Endodermal cell (in vitro differentiated cells): ENCODE measurements at regions not wholly inside any gene's neighbourhood (a gene's known extent, or its start where the extent isn't known, plus 50 kb on each side); places are given as distances from the start of the nearest gene placed in this dataset.

Experiments
- DNase-seq: peaks from one replicate; pipeline ENCODE4 v3.0.0-alpha.2; 2017
- H3K27ac ChIP-seq: 2 replicates; pipeline ENCODE4 v1.5.1; 2013; ENCODE audit warnings: mild to moderate bottlenecking, low read depth, low read length, moderate library complexity
- H3K27me3 ChIP-seq: 2 replicates; pipeline ENCODE4 v1.6.1; 2013; ENCODE audit warnings: mild to moderate bottlenecking, low read length, moderate library complexity; ENCODE audit not compliant: insufficient read depth, control insufficient read depth, poor library complexity, severe bottlenecking
- H3K36me3 ChIP-seq: 2 replicates; pipeline ENCODE4 v1.7.0; 2013; ENCODE audit warnings: mild to moderate bottlenecking, low read length, moderate library complexity; ENCODE audit not compliant: control insufficient read depth, insufficient read depth
- H3K4me1 ChIP-seq: one replicate; pipeline ENCODE4 v1.7.0; 2013; ENCODE audit warnings: low read length; ENCODE audit not compliant: control insufficient read depth, insufficient read depth
- H3K4me3 ChIP-seq: 2 replicates; pipeline ENCODE4 v1.5.1; 2013; ENCODE audit warnings: mild to moderate bottlenecking, low read length, moderate library complexity
- H3K9ac ChIP-seq: 2 replicates; pipeline ENCODE4 v1.6.1; 2013; ENCODE audit warnings: mild to moderate bottlenecking, low read length, moderate library complexity; ENCODE audit not compliant: poor library complexity, severe bottlenecking; ENCODE audit errors: extremely low read depth
- H3K9me3 ChIP-seq: 2 replicates; pipeline ENCODE4 v1.6.1; 2013; ENCODE audit warnings: mild to moderate bottlenecking, low read length, moderate library complexity; ENCODE audit not compliant: control insufficient read depth
- H3K27ac Mint-ChIP-seq: 2 replicates; pipeline ENCODE4 v1.8.0; 2020; ENCODE audit warnings: mixed read lengths
- H3K27me3 Mint-ChIP-seq: 2 replicates; pipeline ENCODE4 v1.8.0; 2021; ENCODE audit warnings: mild to moderate bottlenecking, mixed read lengths; ENCODE audit not compliant: insufficient read depth
- H3K36me3 Mint-ChIP-seq: 2 replicates; pipeline ENCODE4 v1.8.0; 2020; ENCODE audit warnings: low read depth, mixed read lengths
- H3K4me1 Mint-ChIP-seq: 2 replicates; pipeline ENCODE4 v1.8.0; 2020; ENCODE audit warnings: mixed read lengths
- H3K4me3 Mint-ChIP-seq: 2 replicates; pipeline ENCODE4 v1.8.0; 2020; ENCODE audit warnings: mild to moderate bottlenecking, moderate library complexity, mixed read lengths
- H3K9me3 Mint-ChIP-seq: 2 replicates; pipeline ENCODE4 v1.8.0; 2020; ENCODE audit warnings: mild to moderate bottlenecking, mixed read lengths
- WGBS, 2 experiments: methylation state at CpG; one replicate each; pipeline versions ENCODE4 v1.1.5 to v1.1.7; 2013; ENCODE audit warnings: missing lambda C conversion rate in 2 of 2, mixed read lengths in 1 of 2; ENCODE audit not compliant: insufficient coverage in 1 of 2, insufficient read length in 1 of 2; 5-methylcytosine and 5-hydroxymethylcytosine counted together
- TF ChIP-seq, protein P1 (sequence below): fragments of 200-600 bp; sonication (generic); conservative IDR thresholded peaks from 2 replicates; pipeline ENCODE4 v1.5.0; 2021; ENCODE audit warnings: antibody characterized with exemption, mild to moderate bottlenecking

- Histone ChIP-seq H3K9ac (no peak overlapping the region), H3K4me3 (no peak overlapping the region), H3K36me3 (no peaks in the 10 kb centered on the region), H3K27ac (no peak overlapping the region), H3K4me1 (no peaks in the 10 kb centered on the region), H3K9me3 (peaks cover 28% of the 10 kb centered on the region), H3K27me3 (no peaks in the 10 kb centered on the region)
- no peaks in the 10 kb centered on the region for H3K36me3 Mint-ChIP-seq
- H3K27ac Mint-ChIP-seq: no peak overlapping the region
- peaks cover 55% of the 10 kb centered on the region for H3K9me3 Mint-ChIP-seq
- no peak for DNase-seq
- 88 to 95% methylated on average over 2 of the region's 2 CpGs for WGBS, 2 experiments
- TF ChIP-seq, protein P1, sequence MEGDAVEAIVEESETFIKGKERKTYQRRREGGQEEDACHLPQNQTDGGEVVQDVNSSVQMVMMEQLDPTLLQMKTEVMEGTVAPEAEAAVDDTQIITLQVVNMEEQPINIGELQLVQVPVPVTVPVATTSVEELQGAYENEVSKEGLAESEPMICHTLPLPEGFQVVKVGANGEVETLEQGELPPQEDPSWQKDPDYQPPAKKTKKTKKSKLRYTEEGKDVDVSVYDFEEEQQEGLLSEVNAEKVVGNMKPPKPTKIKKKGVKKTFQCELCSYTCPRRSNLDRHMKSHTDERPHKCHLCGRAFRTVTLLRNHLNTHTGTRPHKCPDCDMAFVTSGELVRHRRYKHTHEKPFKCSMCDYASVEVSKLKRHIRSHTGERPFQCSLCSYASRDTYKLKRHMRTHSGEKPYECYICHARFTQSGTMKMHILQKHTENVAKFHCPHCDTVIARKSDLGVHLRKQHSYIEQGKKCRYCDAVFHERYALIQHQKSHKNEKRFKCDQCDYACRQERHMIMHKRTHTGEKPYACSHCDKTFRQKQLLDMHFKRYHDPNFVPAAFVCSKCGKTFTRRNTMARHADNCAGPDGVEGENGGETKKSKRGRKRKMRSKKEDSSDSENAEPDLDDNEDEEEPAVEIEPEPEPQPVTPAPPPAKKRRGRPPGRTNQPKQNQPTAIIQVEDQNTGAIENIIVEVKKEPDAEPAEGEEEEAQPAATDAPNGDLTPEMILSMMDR: no peak
- no peak overlapping the region for H3K4me3 Mint-ChIP-seq
- H3K4me1 Mint-ChIP-seq: no peaks in the 10 kb centered on the region
- H3K27me3 Mint-ChIP-seq: peaks cover 4% of the 10 kb centered on the region
These were observed 82.7 kb upstream of the OLFM1 start for GRCh38 chr9:135004772-135005171.

GRCh38 chr9:135006911-135007570 is 80.4 kb upstream of the OLFM1 start:
- H3K27me3 ChIP-seq: no peaks in the 10 kb centered on the region
- no peak overlapping the region for H3K27ac ChIP-seq
- no peak overlapping the region for H3K9ac ChIP-seq
- TF ChIP-seq, protein P1: no peak
- Mint-ChIP-seq H3K36me3 (no peaks in the 10 kb centered on the region), H3K4me1 (no peaks in the 10 kb centered on the region), H3K27me3 (peaks cover 4% of the 10 kb centered on the region), H3K9me3 (peaks cover 32% of the 10 kb centered on the region), H3K27ac (no peak overlapping the region), H3K4me3 (no peak overlapping the region)
- no peak overlapping the region for H3K4me3 ChIP-seq
- DNase-seq: no peak
- peaks cover 6% of the 10 kb centered on the region for H3K9me3 ChIP-seq
- WGBS, 2 experiments: 89 to 92% methylated on average over 6 to 19 of the region's 19 CpGs
- H3K36me3 ChIP-seq: no peaks in the 10 kb centered on the region
- no peaks in the 10 kb centered on the region for H3K4me1 ChIP-seq

DNA sequence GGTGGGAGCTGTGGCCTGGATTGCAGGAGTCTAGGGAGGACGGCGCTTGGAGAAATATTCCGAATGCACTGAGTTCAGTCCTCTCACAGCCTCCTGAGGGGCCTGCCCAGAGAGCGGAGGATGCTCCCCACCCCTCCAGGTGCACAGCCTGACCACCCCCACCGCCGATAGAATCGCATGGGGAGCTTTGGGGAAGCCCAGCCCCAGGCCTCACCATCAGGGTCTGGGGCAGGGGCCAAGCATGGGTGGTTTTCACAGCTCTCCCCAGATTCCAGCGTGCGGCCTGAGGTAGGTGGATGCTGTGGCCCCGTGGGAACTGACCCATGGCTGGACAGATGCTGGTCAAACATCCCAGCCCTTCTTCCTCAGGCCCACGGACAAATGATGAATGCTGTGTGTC is 79.9 kb upstream of the OLFM1 start:
- 85 to 96% methylated on average over 5 to 11 of the region's 11 CpGs for WGBS, 2 experiments
- H3K9ac ChIP-seq: no peak overlapping the region
- TF ChIP-seq, protein P1: no peak
- DNase-seq: no peak
- Mint-ChIP-seq H3K9me3 (peaks cover 27% of the 10 kb centered on the region), H3K27ac (no peak overlapping the region), H3K4me3 (no peak overlapping the region), H3K27me3 (peaks cover 4% of the 10 kb centered on the region), H3K4me1 (no peaks in the 10 kb centered on the region), H3K36me3 (no peaks in the 10 kb centered on the region)
- no peaks in the 10 kb centered on the region for H3K36me3 ChIP-seq
- no peaks in the 10 kb centered on the region for H3K4me1 ChIP-seq
- peaks cover under 1% of the 10 kb centered on the region for H3K9me3 ChIP-seq
- H3K27me3 ChIP-seq: no peaks in the 10 kb centered on the region
- no peak overlapping the region for H3K4me3 ChIP-seq
- H3K27ac ChIP-seq: no peak overlapping the region
